ENCODE measurements at regions not wholly inside any gene's neighbourhood (a gene's known extent, or its start where the extent isn't known, plus 50 kb on each side); places are given as distances from the start of the nearest gene placed in this dataset.

DNA sequence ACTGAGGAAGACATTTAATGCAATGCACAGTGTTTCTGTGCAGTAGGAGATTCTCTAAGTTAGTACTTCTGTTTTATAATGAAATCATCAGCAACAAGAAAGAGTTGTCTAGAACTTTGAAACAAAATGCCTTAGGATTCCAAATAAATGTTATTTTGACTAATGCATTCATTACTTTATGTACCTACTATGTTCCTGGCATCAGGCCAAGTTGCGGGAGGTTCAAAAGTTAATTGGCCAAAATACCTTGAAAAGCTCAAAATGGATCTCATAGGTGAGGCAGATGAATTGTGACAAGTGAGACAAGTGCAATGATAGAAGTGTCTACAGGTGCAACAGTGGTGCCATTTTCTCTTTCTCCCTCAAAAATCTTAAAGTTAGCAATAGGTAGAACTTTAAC, 289.4 kb downstream of the TOX3 start:
- ChIA-PET CTCF (no interaction called here), POLR2A (no interaction called here)
- Histone ChIP-seq H3K4me3 (ENCODE audit: low read depth, low read length) (no peak overlapping the region), H3K27me3 (ENCODE audit: control insufficient read depth, insufficient read depth, low read length) (no peaks in the 10 kb centered on the region), H3K36me3 (ENCODE audit: control insufficient read depth, insufficient read depth, low read length) (no peaks in the 10 kb centered on the region)
- TF ChIP-seq, protein P1, sequence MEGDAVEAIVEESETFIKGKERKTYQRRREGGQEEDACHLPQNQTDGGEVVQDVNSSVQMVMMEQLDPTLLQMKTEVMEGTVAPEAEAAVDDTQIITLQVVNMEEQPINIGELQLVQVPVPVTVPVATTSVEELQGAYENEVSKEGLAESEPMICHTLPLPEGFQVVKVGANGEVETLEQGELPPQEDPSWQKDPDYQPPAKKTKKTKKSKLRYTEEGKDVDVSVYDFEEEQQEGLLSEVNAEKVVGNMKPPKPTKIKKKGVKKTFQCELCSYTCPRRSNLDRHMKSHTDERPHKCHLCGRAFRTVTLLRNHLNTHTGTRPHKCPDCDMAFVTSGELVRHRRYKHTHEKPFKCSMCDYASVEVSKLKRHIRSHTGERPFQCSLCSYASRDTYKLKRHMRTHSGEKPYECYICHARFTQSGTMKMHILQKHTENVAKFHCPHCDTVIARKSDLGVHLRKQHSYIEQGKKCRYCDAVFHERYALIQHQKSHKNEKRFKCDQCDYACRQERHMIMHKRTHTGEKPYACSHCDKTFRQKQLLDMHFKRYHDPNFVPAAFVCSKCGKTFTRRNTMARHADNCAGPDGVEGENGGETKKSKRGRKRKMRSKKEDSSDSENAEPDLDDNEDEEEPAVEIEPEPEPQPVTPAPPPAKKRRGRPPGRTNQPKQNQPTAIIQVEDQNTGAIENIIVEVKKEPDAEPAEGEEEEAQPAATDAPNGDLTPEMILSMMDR (IDR thresholded peaks at IDR 0.05; ENCODE audit: insufficient read depth, low read depth, low read length): no peak
- DNase-seq (ENCODE audit: low read depth): no peak

DNA sequence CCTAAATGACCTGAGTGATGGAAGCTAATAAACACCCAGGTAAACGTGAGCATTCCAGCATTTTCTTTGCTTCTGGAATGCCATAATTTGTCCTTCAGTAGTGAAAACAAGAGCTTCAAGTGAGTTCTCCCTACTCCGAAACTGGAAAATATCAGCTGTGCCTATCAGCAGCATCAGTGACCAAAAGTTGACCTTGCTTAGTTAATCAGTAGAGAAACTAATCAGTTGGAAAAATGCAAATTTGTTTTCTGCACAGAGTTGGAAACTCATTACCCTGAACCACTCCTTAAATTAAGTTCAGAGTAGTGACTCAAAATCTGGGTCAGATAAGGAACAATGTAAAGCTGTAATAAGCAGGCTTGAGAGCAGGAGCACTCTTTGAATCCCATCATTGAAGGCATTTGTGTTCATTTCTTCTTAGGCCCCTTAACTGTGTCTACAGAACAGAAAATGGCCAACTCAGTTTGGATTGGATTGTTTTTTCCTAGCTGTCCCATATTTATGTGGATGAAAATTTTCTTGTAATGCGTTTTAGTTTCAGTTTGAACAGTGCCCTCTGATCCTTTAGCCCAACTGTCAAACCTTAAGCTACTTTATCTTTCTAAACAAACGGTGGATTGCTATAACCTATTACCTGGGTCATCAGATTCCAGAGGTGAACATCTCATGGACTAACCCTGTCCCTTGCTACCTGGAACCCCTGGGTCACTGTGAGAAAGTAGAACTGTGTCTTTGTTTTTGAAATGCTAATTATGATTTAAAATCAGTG, 290.4 kb downstream of the TOX3 start:
- Histone ChIP-seq H3K36me3 (ENCODE audit: control insufficient read depth, insufficient read depth, low read length) (no peaks in the 10 kb centered on the region), H3K27me3 (ENCODE audit: control insufficient read depth, insufficient read depth, low read length) (no peaks in the 10 kb centered on the region), H3K4me3 (ENCODE audit: low read depth, low read length) (no peak overlapping the region)
- DNase-seq (ENCODE audit: low read depth): no peak
- CTCF ChIA-PET: interaction anchor here (0.9 kb wide), 1 partner anchor 65 kb away, joined by 3 read pairs; no protein-coding TSS in a partner anchor
- POLR2A ChIA-PET: no interaction called here
- TF ChIP-seq, protein P1 (IDR thresholded peaks at IDR 0.05; ENCODE audit: insufficient read depth, low read depth, low read length): no peak

DNA sequence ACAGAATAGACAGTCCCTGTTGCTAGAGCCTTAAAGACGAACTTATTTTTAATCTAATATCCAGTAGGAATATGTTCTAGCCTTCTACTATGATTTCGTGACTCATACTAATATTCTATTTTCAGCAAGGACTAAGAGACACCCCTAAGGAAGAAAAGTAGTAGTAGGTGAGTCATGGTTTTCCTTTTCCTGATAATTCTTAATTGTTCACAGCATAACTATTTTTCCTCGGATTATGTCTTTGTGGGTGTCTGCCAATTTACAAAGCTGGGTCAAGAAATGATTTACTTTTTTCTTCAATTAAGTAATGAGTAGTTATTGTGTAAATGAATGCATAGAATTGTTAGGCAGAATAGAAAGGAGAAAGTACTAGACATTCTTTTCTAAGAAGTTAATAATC, 292.2 kb downstream of the TOX3 start:
- no peaks in the 10 kb centered on the region for H3K27me3 ChIP-seq (ENCODE audit: control insufficient read depth, insufficient read depth, low read length)
- CTCF ChIA-PET: no interaction called here
- TF ChIP-seq, protein P1 (IDR thresholded peaks at IDR 0.05; ENCODE audit: insufficient read depth, low read depth, low read length): no peak
- no peaks in the 10 kb centered on the region for H3K36me3 ChIP-seq (ENCODE audit: control insufficient read depth, insufficient read depth, low read length)
- POLR2A ChIA-PET: no interaction called here
- no peak overlapping the region for H3K4me3 ChIP-seq (ENCODE audit: low read depth, low read length)
- no peak for DNase-seq (ENCODE audit: low read depth)

DNA sequence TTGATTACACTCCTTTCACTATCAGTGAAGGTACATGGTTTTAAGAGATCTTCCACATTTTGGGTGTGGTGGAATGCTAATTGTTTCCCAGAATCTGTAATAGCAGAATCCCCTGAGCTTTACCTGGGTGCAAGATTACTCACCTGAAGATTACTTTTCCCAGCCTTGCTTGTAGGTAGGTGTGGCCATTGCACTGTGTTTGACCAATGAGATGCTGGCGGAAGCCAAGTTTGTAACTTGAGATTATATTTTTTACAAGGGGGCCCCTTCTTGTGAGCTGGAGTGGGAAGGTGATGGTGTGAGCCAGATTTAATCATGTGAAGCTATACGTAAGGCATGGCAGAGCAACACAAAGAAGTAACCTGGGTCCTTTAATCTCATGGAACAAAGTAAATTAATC, 294.3 kb downstream of the TOX3 start:
- no peak overlapping the region for H3K4me3 ChIP-seq (ENCODE audit: low read depth, low read length)
- TF ChIP-seq, protein P1 (IDR thresholded peaks at IDR 0.05; ENCODE audit: insufficient read depth, low read depth, low read length): no peak
- ChIA-PET CTCF (no interaction called here), POLR2A (no interaction called here)
- no peaks in the 10 kb centered on the region for H3K27me3 ChIP-seq (ENCODE audit: control insufficient read depth, insufficient read depth, low read length)
- H3K36me3 ChIP-seq (ENCODE audit: control insufficient read depth, insufficient read depth, low read length): no peaks in the 10 kb centered on the region
- no peak for DNase-seq (ENCODE audit: low read depth)

DNA sequence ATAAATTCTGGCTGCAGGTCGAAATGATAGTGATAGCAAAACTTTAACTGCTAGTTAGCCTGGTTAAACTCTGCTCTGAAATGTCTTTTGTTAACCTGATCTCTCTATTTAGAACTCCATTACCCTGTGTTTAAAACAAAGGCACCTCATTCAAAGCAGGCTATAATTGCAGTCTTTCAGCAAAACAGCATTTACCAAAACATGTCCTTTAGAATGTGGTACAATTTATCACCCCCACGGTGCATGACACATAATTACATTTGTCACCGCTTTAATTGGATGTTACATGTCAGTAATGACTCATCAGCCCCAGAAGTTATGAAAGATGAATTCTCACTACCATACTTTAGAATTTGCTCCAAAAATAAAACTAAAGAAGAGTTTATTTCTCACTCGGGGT, 295.4 kb downstream of the TOX3 start:
- Histone ChIP-seq H3K36me3 (ENCODE audit: control insufficient read depth, insufficient read depth, low read length) (no peaks in the 10 kb centered on the region), H3K4me3 (ENCODE audit: low read depth, low read length) (no peak overlapping the region), H3K27me3 (ENCODE audit: control insufficient read depth, insufficient read depth, low read length) (no peaks in the 10 kb centered on the region)
- TF ChIP-seq, protein P1 (IDR thresholded peaks at IDR 0.05; ENCODE audit: insufficient read depth, low read depth, low read length): no peak
- no peak for DNase-seq (ENCODE audit: low read depth)
- POLR2A ChIA-PET: no interaction called here
- CTCF ChIA-PET: no interaction called here

Measured in BJ (cell line).